ENCODE measurements at regions not wholly inside any gene's neighbourhood (a gene's known extent, or its start where the extent isn't known, plus 50 kb on each side); places are given as distances from the start of the nearest gene placed in this dataset.

- TF ChIP-seq CTCF (conservative IDR thresholded peaks at IDR 0.05) (no peak), ZFX (IDR thresholded peaks at IDR 0.05) (no peak)
Observed at GRCh38 chr3:188067932-188068331, 86.0 kb upstream of the LPP start.
